B cell (primary cell): ENCODE measurements at regions not wholly inside any gene's neighbourhood (a gene's known extent, or its start where the extent isn't known, plus 50 kb on each side); places are given as distances from the start of the nearest gene placed in this dataset.

Experiments used
- ATAC-seq: fragments of 200-7000 bp; cut with Tn5 transposase; one replicate; pipeline ENCODE4 v1.10.0; 2021; ENCODE audit warnings: low read depth, mild to moderate bottlenecking, moderate number of reproducible peaks, moderate library complexity
- CTCF ChIA-PET: fragments of 350-600 bp; sonication (Branson Sonifier 250); formaldehyde crosslinking; loops from one replicate; lab custom pipeline; 2021; ENCODE audit warnings: antibody characterized with exemption, inconsistent platforms; lab: Charles Lee
- POLR2A ChIA-PET: fragments of 350-600 bp; sonication (Branson Sonifier 250); formaldehyde crosslinking; loops from one replicate; lab custom pipeline; 2021; ENCODE audit warnings: antibody characterized with exemption; lab: Charles Lee
- DNase-seq: peaks from one replicate; pipeline ENCODE4 v3.0.0; 2013
- H2AFZ ChIP-seq: 2 replicates; pipeline ENCODE4 v1.6.1; 2012; ENCODE audit warnings: mild to moderate bottlenecking, low read depth, low read length; ENCODE audit not compliant: insufficient read depth, poor library complexity, severe bottlenecking
- H3K27ac ChIP-seq, 2 donors: 1 replicate in 1 of 2; 2 replicates in 1 of 2; pipeline ENCODE4 v1.5.1; 2012 to 2013; ENCODE audit warnings: low read length in 2 of 2, mild to moderate bottlenecking in 2 of 2, moderate library complexity in 1 of 2
- H3K27me3 ChIP-seq, 4 experiments: fragments of 200-600 bp in 1 of 4; sonication (generic) in 1 of 4; replicated peaks in 1 of 4; 1 replicate in 2 of 4; 2 replicates in 2 of 4; pipeline versions ENCODE4 v1.6.1 to v1.7.0; 2013 to 2016; ENCODE audit warnings: low read length in 3 of 4, mild to moderate bottlenecking in 2 of 4, mixed read lengths in 1 of 4, moderate library complexity in 1 of 4; ENCODE audit not compliant: insufficient read depth in 4 of 4, control insufficient read depth in 3 of 4; ENCODE audit errors: control extremely low read depth in 1 of 4
- H3K36me3 ChIP-seq, 2 experiments: replicated peaks in 1 of 2; 1 replicate in 1 of 2; 2 replicates in 1 of 2; pipeline versions ENCODE4 v1.6.1 to v1.7.1; 2013; ENCODE audit warnings: low read length in 1 of 2; ENCODE audit not compliant: insufficient read depth in 2 of 2, control insufficient read depth in 1 of 2; ENCODE audit errors: control extremely low read depth in 1 of 2, extremely low read depth in 1 of 2
- H3K4me1 ChIP-seq, 2 donors: fragments of 200-600 bp in 1 of 2; sonication (generic) in 1 of 2; 1 replicate in 1 of 2; 2 replicates in 1 of 2; pipeline versions ENCODE4 v1.5.1 to v1.6.1; 2013 to 2017; ENCODE audit warnings: low read length in 2 of 2; ENCODE audit not compliant: control insufficient read depth in 2 of 2, insufficient read depth in 2 of 2
- H3K4me2 ChIP-seq: replicated peaks from 2 replicates; pipeline ENCODE3; 2012; ENCODE audit warnings: mild to moderate bottlenecking, low read depth, low read length; ENCODE audit not compliant: poor library complexity, severe bottlenecking
- H3K4me3 ChIP-seq, 5 experiments: fragments of 200-600 bp in 1 of 5; sonication (generic) in 1 of 5; 1 replicate in 3 of 5; 2 replicates in 2 of 5; pipeline versions ENCODE4 v1.5.1 to v1.7.0; 2011 to 2016; ENCODE audit warnings: low read length in 4 of 5, mild to moderate bottlenecking in 4 of 5, low read depth in 2 of 5, control low read depth in 1 of 5, moderate library complexity in 1 of 5; ENCODE audit not compliant: insufficient read depth in 1 of 5; ENCODE audit errors: control extremely low read depth in 1 of 5, extremely low read depth in 1 of 5
- H3K79me2 ChIP-seq: fragments of 200-600 bp; sonication (generic); one replicate; pipeline ENCODE4 v1.6.0; 2016; ENCODE audit warnings: low read length; ENCODE audit not compliant: control insufficient read depth, insufficient read depth
- H3K9ac ChIP-seq: fragments of 200-600 bp; sonication (generic); 2 replicates; pipeline ENCODE4 v1.6.1; 2017; ENCODE audit warnings: mild to moderate bottlenecking, low read length, moderate library complexity
- H3K9me3 ChIP-seq, 3 donors: one replicate each; pipeline versions ENCODE4 v1.6.1 to v1.7.1; 2013; ENCODE audit warnings: low read length in 2 of 3; ENCODE audit not compliant: control insufficient read depth in 2 of 3, insufficient read depth in 1 of 3; ENCODE audit errors: control extremely low read depth in 1 of 3
- H4K20me1 ChIP-seq: 2 replicates; pipeline ENCODE4 v1.6.0; 2012; ENCODE audit warnings: mild to moderate bottlenecking, low read length; ENCODE audit not compliant: insufficient read depth, control insufficient read depth, poor library complexity, severe bottlenecking
- H3K27ac Mint-ChIP-seq: one replicate; pipeline ENCODE4 v1.8.0; 2021; ENCODE audit warnings: mixed read lengths
- H3K27me3 Mint-ChIP-seq: one replicate; pipeline ENCODE4 v1.8.0; 2021; ENCODE audit warnings: mixed read lengths
- H3K4me1 Mint-ChIP-seq: one replicate; pipeline ENCODE4 v1.8.0; 2021; ENCODE audit warnings: mixed read lengths
- H3K4me3 Mint-ChIP-seq: one replicate; pipeline ENCODE4 v1.8.0; 2021; ENCODE audit warnings: mixed read lengths
- H3K9me3 Mint-ChIP-seq: one replicate; pipeline ENCODE4 v1.8.0; 2022; ENCODE audit warnings: mixed read lengths; ENCODE audit not compliant: insufficient read depth
- CTCF ChIP-seq: fragments of 200-600 bp; IDR thresholded peaks from one replicate; pipeline ENCODE4 v1.8.0; 2022; ENCODE audit warnings: antibody characterized with exemption, mild to moderate bottlenecking
- EZH2 ChIP-seq: IDR thresholded peaks from 2 replicates; pipeline ENCODE4 v1.6.1; 2012; ENCODE audit warnings: borderline replicate concordance, low read depth, mild to moderate bottlenecking, moderate library complexity, low read length; ENCODE audit not compliant: insufficient read depth, poor library complexity, severe bottlenecking
- WGBS: methylation state at CpG from one replicate; pipeline ENCODE4 v1.1.5; 2013; ENCODE audit warnings: missing lambda C conversion rate; ENCODE audit not compliant: insufficient coverage; 5-methylcytosine and 5-hydroxymethylcytosine counted together
- intact Hi-C: fragments of 100-400 bp; cut with micrococcal nuclease; formaldehyde crosslinking; loops from one replicate; pipeline ENCODE4 v1.10.0; 2022

DNA sequence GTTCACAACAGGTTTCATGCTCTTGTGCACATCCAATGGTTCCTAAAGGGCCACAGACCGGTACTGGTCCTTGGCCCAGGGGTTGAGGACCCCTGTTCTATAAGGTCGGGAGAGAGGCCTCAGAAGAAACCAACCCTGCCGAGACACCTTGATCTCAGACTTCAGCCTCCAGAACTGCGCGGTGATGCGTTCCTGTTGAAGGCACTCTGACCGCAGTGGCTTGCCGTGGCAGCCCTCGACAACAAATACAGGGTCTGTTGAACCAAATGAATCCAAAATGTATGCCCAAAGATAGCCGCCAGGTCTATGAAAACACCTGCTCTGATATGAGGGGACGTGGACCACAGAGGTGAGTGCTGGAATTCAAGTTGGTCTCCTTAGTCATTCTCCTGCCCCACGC is 389.8 kb downstream of the SEC14L1 start:
- intact Hi-C loops = no loop called here
- no peaks in the 10 kb centered on the region for H3K79me2 ChIP-seq
- no peaks in the 10 kb centered on the region for H4K20me1 ChIP-seq
- peaks cover 14 to 15% of the 10 kb centered on the region in 2 donors for H3K4me1 ChIP-seq
- Mint-ChIP-seq H3K4me1 (peaks cover 10% of the 10 kb centered on the region), H3K27me3 (peaks cover 36% of the 10 kb centered on the region), H3K27ac (no peak overlapping the region), H3K4me3 (no peak overlapping the region), H3K9me3 (peaks cover 7% of the 10 kb centered on the region)
- peaks cover 0 to 44% (median 6%) of the 10 kb centered on the region in 4 experiments for H3K27me3 ChIP-seq
- ChIA-PET POLR2A (no interaction called here), CTCF (no interaction called here)
- no peak for TF ChIP-seq CTCF
- no peak for TF ChIP-seq EZH2
- peaks cover 0 to 16% (median 4%) of the 10 kb centered on the region in 3 donors for H3K9me3 ChIP-seq
- H3K9ac ChIP-seq = no peak overlapping the region
- no peak overlapping the region for H3K27ac ChIP-seq
- no peak overlapping the region for H3K4me3 ChIP-seq
- no peak overlapping the region for H2AFZ ChIP-seq
- ATAC-seq = no peak
- WGBS = 96% methylated on average over 10 of the region's 12 CpGs
- H3K4me2 ChIP-seq = no peak overlapping the region
- DNase-seq = no peak
- H3K36me3 ChIP-seq = no peaks in the 10 kb centered on the region

DNA sequence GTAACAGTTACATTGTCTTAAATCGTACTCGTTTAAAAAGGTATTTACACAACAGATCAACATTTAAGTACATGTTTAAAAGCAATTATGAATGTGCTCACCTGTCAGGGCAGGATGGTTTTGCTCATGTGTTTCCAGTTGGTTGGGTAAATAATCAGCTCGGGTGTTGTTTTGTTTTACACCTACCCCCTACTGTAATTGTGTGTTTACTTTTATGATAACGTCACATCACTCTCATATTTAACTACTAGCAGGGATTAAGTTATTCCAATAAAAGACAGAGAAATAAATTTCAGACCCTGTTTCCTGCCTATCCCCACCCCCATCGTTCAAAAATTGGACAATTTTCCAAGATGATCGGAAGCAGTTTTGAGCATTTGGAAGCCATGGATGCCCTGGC is 390.2 kb downstream of the SEC14L1 start:
- TF ChIP-seq CTCF (no peak), EZH2 (no peak)
- ChIA-PET CTCF (no interaction called here), POLR2A (no interaction called here)
- no peak for ATAC-seq
- H3K4me1 ChIP-seq = peaks cover 14 to 15% of the 10 kb centered on the region in 2 donors
- H2AFZ ChIP-seq = no peak overlapping the region
- H3K79me2 ChIP-seq = no peaks in the 10 kb centered on the region
- Mint-ChIP-seq H3K9me3 (peaks cover 6% of the 10 kb centered on the region), H3K27ac (no peak overlapping the region), H3K4me1 (peaks cover 10% of the 10 kb centered on the region), H3K27me3 (peaks cover 36% of the 10 kb centered on the region), H3K4me3 (no peak overlapping the region)
- no peaks in the 10 kb centered on the region for H4K20me1 ChIP-seq
- peaks cover 0 to 16% (median 4%) of the 10 kb centered on the region in 3 donors for H3K9me3 ChIP-seq
- no peak overlapping the region for H3K27ac ChIP-seq
- no peak overlapping the region for H3K9ac ChIP-seq
- no peak overlapping the region for H3K4me3 ChIP-seq
- H3K27me3 ChIP-seq = peaks cover 0 to 44% (median 6%) of the 10 kb centered on the region in 4 experiments
- intact Hi-C loops = no loop called here
- no peak overlapping the region for H3K4me2 ChIP-seq
- no peaks in the 10 kb centered on the region for H3K36me3 ChIP-seq
- no peak for DNase-seq
- WGBS = 96% methylated on average over 2 of the region's 6 CpGs
